Breast epithelium (tissue), 4 donors: ENCODE measurements at regions not wholly inside any gene's neighbourhood (a gene's known extent, or its start where the extent isn't known, plus 50 kb on each side); places are given as distances from the start of the nearest gene placed in this dataset.

Experiments used
- DNase-seq, 2 donors: peaks; one replicate each; pipeline ENCODE4 v3.0.0-alpha.2; 2019; ENCODE audit warnings: low spot score in 2 of 2
- H3K27ac ChIP-seq, 2 donors: fragments of 200-600 bp; sonication (generic) in 1 of 2; one replicate each; pipeline ENCODE4 v1.5.1; 2016 to 2019; ENCODE audit warnings: mild to moderate bottlenecking in 1 of 2
- H3K27me3 ChIP-seq, 2 donors: fragments of 200-600 bp; sonication (generic) in 1 of 2; one replicate each; pipeline versions ENCODE4 v1.5.1 to v1.6.0; 2017 to 2019; ENCODE audit warnings: control low read depth in 1 of 2, mild to moderate bottlenecking in 1 of 2
- H3K36me3 ChIP-seq: fragments of 200-600 bp; one replicate; pipeline ENCODE4 v1.5.1; 2019
- H3K4me1 ChIP-seq, 2 donors: fragments of 200-600 bp; sonication (generic); one replicate each; pipeline ENCODE4 v1.5.1; 2016 to 2019; ENCODE audit warnings: control low read depth in 1 of 2
- H3K4me3 ChIP-seq, 3 donors: fragments of 200-600 bp; sonication (generic); 1 replicate in 2 of 3; 2 replicates in 1 of 3; pipeline ENCODE4 v1.5.1; 2016 to 2019; ENCODE audit warnings: mild to moderate bottlenecking in 3 of 3, moderate library complexity in 2 of 3
- H3K9me3 ChIP-seq, 2 donors: fragments of 200-600 bp; sonication (generic) in 1 of 2; one replicate each; pipeline ENCODE4 v1.5.1; 2016 to 2019; ENCODE audit warnings: control low read depth in 1 of 2
- CTCF ChIP-seq, 3 donors: fragments of 450-650 bp; IDR thresholded peaks; one replicate each; pipeline ENCODE4 v1.5.1; 2016 to 2017; ENCODE audit warnings: antibody characterized with exemption in 3 of 3, mild to moderate bottlenecking in 3 of 3, moderate library complexity in 3 of 3
- POLR2A ChIP-seq: fragments of 450-650 bp; IDR thresholded peaks from one replicate; pipeline ENCODE4 v1.6.1; 2016; ENCODE audit warnings: antibody characterized with exemption, mild to moderate bottlenecking, moderate library complexity
- POLR2AphosphoS5 ChIP-seq, 3 donors: sonication (generic); formaldehyde crosslinking; IDR thresholded peaks; one replicate each; pipeline ENCODE4 v1.6.1; 2017; ENCODE audit warnings: antibody characterized with exemption in 3 of 3
- intact Hi-C: fragments of 100-400 bp; cut with DNase I; formaldehyde crosslinking; loops from one replicate; pipeline ENCODE4 v1.15.1; 2023; ENCODE audit warnings: low total_unique reads

- TF ChIP-seq POLR2A (no peak), CTCF (IDR thresholded peaks at IDR 0.05) (no peak), POLR2AphosphoS5 (IDR thresholded peaks at IDR 0.05) (no peak)
- Histone ChIP-seq H3K9me3 (no peaks in the 10 kb centered on the region), H3K4me1 (no peaks in the 10 kb centered on the region), H3K4me3 (no peak overlapping the region), H3K27me3 (no peaks in the 10 kb centered on the region), H3K27ac (no peak overlapping the region), H3K36me3 (no peaks in the 10 kb centered on the region)
- DNase-seq, result no peak
- intact Hi-C loops, result no loop called here
These were observed 58.7 kb upstream of the TMEM106B start for GRCh38 chr7:12152196-12152918.

- no peaks in the 10 kb centered on the region for H3K36me3 ChIP-seq
- no peaks in the 10 kb centered on the region for H3K9me3 ChIP-seq
- no peak for DNase-seq
- no peaks in the 10 kb centered on the region for H3K27me3 ChIP-seq
- TF ChIP-seq POLR2AphosphoS5 (IDR thresholded peaks at IDR 0.05), result no peak
- no peak for TF ChIP-seq CTCF (IDR thresholded peaks at IDR 0.05)
- TF ChIP-seq POLR2A, result no peak
- H3K27ac ChIP-seq, result no peak overlapping the region
- no peak overlapping the region for H3K4me3 ChIP-seq
- no peaks in the 10 kb centered on the region for H3K4me1 ChIP-seq
- intact Hi-C loops, result no loop called here
These were observed 57.0 kb upstream of the TMEM106B start for GRCh38 chr7:12154119-12154518.

GRCh38 chr7:12157517-12157916 lies 53.6 kb upstream of the TMEM106B start:
- DNase-seq, result no peak
- H3K4me3 ChIP-seq, result no peak overlapping the region
- no peaks in the 10 kb centered on the region for H3K27me3 ChIP-seq
- no peaks in the 10 kb centered on the region for H3K4me1 ChIP-seq
- H3K27ac ChIP-seq, result no peak overlapping the region
- H3K9me3 ChIP-seq, result no peaks in the 10 kb centered on the region
- TF ChIP-seq POLR2AphosphoS5 (IDR thresholded peaks at IDR 0.05), result no peak
- no peak for TF ChIP-seq POLR2A
- no peak for TF ChIP-seq CTCF (IDR thresholded peaks at IDR 0.05)
- intact Hi-C loops, result no loop called here
- H3K36me3 ChIP-seq, result no peaks in the 10 kb centered on the region

GRCh38 chr7:12158334-12159060 lies 52.6 kb upstream of the TMEM106B start:
- Histone ChIP-seq H3K4me1 (no peaks in the 10 kb centered on the region), H3K27me3 (no peaks in the 10 kb centered on the region), H3K9me3 (no peaks in the 10 kb centered on the region), H3K27ac (no peak overlapping the region), H3K4me3 (no peak overlapping the region), H3K36me3 (no peaks in the 10 kb centered on the region)
- DNase-seq, result no peak
- intact Hi-C loops, result no loop called here
- TF ChIP-seq POLR2A (no peak), POLR2AphosphoS5 (IDR thresholded peaks at IDR 0.05) (no peak), CTCF (IDR thresholded peaks at IDR 0.05) (no peak)

GRCh38 chr7:12161146-12161545 lies 49.9 kb upstream of the TMEM106B start:
- intact Hi-C loops, result no loop called here
- Histone ChIP-seq H3K4me3 (no peak overlapping the region), H3K27ac (no peak overlapping the region), H3K36me3 (no peaks in the 10 kb centered on the region), H3K9me3 (peaks cover 0 to 9% of the 10 kb centered on the region in 2 donors), H3K27me3 (no peaks in the 10 kb centered on the region), H3K4me1 (no peaks in the 10 kb centered on the region)
- TF ChIP-seq POLR2A, result no peak
- DNase-seq, result no peak
